ENCODE measurements at regions not wholly inside any gene's neighbourhood (a gene's known extent, or its start where the extent isn't known, plus 50 kb on each side); places are given as distances from the start of the nearest gene placed in this dataset.

DNA sequence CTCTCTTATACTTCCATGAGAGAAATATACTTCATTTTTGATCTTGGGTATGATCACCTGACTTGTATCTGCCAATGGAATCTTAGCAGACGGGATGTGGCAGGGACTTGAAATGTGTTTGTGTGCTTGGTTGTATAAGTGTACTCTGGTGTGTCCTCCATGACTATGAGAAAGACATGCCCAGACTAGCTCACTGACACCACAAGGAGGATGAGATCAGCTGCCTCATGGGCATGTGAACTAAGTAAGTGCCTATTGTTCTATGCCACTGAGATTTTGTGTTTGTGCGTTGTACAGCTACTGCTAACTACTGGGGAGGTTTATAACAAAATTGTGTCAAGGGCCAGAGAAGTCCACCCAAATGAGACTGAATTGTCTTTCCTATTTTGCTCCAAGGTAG is 402.2 kb upstream of the SALL1 start:
- no peak for DNase-seq (ENCODE audit: extremely low spot score, unreplicated experiment)
- Mint-ChIP-seq H3K4me3 (no peak overlapping the region), H3K27ac (no peak overlapping the region), H3K4me1 (ENCODE audit: unreplicated experiment) (peaks cover 27% of the 10 kb centered on the region), H3K9me3 (no peaks in the 10 kb centered on the region), H3K36me3 (no peaks in the 10 kb centered on the region), H3K27me3 (peaks cover 29% of the 10 kb centered on the region)
- TF ChIP-seq, protein P1, sequence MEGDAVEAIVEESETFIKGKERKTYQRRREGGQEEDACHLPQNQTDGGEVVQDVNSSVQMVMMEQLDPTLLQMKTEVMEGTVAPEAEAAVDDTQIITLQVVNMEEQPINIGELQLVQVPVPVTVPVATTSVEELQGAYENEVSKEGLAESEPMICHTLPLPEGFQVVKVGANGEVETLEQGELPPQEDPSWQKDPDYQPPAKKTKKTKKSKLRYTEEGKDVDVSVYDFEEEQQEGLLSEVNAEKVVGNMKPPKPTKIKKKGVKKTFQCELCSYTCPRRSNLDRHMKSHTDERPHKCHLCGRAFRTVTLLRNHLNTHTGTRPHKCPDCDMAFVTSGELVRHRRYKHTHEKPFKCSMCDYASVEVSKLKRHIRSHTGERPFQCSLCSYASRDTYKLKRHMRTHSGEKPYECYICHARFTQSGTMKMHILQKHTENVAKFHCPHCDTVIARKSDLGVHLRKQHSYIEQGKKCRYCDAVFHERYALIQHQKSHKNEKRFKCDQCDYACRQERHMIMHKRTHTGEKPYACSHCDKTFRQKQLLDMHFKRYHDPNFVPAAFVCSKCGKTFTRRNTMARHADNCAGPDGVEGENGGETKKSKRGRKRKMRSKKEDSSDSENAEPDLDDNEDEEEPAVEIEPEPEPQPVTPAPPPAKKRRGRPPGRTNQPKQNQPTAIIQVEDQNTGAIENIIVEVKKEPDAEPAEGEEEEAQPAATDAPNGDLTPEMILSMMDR (conservative IDR thresholded peaks at IDR 0.05): no peak

DNA sequence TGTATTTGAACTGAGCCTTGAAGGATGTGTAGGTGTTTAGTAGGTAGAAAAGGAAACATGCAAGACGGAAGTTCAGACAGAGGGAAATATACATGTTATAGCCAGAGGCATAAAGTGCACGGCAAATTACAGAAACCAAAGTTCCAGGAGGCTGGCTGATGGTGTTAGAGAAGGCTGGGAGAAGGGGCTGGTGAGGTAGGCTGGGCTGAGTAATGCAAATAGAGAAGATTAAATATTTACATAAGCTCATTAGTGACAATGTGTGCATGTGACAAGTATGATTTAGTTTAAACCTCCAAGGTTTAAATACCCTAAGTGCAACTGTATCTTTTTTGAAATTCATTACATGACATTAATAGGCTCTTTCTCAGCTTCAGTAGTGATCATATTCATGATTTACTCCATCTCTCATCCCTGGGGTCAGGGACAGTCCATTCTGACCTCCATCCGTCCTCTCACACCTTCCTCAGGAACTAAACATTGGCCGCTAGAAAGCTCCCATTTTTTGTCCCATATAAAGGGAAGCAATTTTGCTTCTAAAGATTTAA is 399.8 kb upstream of the SALL1 start:
- Mint-ChIP-seq H3K9me3 (peaks cover 5% of the 10 kb centered on the region), H3K4me1 (ENCODE audit: unreplicated experiment) (peaks cover 7% of the 10 kb centered on the region), H3K36me3 (no peaks in the 10 kb centered on the region), H3K4me3 (no peak overlapping the region), H3K27me3 (peaks cover 12% of the 10 kb centered on the region), H3K27ac (no peak overlapping the region)
- TF ChIP-seq, protein P1 (conservative IDR thresholded peaks at IDR 0.05): no peak
- DNase-seq (ENCODE audit: extremely low spot score, unreplicated experiment): no peak

DNA sequence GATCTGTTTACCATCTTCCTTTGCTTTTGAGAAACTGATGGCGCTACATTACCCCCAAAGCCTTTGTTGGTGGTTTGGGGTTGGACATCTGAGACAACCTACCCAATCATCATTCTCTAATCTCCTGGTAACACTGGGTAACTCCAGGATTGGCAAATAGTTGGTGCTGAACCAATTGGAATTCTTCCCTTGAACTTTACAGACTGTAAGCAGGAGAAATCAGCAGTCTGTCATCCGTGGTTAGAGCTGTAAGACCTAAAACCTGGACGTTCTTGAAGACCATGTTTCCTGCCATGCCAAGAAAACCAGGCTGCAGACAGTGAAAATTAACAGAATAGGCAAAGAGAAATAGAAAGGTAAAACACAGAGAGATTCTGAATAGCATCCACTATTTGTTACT is 398.8 kb upstream of the SALL1 start:
- TF ChIP-seq, protein P1 (conservative IDR thresholded peaks at IDR 0.05): no peak
- Mint-ChIP-seq H3K4me3 (no peak overlapping the region), H3K4me1 (ENCODE audit: unreplicated experiment) (peaks cover 8% of the 10 kb centered on the region), H3K27me3 (peaks cover 17% of the 10 kb centered on the region), H3K9me3 (peaks cover 5% of the 10 kb centered on the region), H3K27ac (no peak overlapping the region), H3K36me3 (no peaks in the 10 kb centered on the region)
- DNase-seq (ENCODE audit: extremely low spot score, unreplicated experiment): no peak

DNA sequence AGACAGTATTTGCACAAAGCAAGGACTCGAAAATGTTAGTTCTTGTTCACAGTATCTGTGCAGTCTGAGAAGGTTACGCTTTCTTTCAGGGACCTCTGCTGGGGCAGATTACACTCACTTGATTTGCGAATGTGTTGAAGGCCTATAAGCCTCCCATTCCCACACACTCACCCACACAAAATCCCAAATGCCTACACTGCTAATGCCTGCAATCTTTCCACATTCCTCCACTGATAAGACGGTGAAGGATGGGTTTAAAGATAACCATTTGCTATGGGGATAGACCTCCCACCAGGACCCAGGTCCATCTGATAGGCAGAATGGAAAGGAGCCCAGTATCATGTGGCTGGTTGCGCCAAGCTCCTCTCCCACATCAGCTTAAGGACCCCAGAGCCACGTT is 394.9 kb upstream of the SALL1 start:
- Mint-ChIP-seq H3K27me3 (peaks cover 24% of the 10 kb centered on the region), H3K36me3 (no peaks in the 10 kb centered on the region), H3K4me1 (ENCODE audit: unreplicated experiment) (peaks cover 31% of the 10 kb centered on the region), H3K27ac (no peak overlapping the region), H3K4me3 (no peak overlapping the region), H3K9me3 (peaks cover 5% of the 10 kb centered on the region)
- TF ChIP-seq, protein P1 (conservative IDR thresholded peaks at IDR 0.05): no peak
- no peak for DNase-seq (ENCODE audit: extremely low spot score, unreplicated experiment)

DNA sequence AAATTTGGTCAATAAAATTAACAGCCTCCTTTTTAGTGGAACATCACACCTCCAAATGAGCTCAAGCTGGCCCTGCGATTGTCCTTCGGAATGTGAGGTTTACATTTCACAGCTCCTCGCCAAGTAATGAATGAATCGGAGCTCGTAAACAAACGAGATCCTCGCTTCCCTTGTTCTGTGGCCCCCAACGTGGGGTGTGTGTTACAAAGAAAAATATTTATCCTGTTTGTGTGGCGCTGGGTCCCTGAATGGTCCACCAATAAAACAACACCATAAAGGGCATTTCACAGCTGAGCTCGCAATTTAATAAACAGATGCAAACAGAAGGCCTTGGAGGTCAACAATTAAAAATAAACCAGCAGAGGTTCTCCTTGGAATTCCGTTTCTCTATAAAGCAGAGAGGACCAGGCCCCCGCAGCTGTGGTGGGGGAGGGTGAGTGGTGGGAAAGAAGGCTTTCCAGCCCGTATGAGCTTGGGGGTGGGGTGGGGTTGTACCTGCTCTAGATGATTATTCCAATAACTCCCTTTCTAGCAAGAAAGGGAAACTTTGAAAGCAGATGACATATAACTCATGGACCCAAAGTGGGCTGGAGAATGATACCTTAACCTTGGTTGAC is 393.9 kb upstream of the SALL1 start:
- Mint-ChIP-seq H3K4me1 (ENCODE audit: unreplicated experiment) (peaks cover 31% of the 10 kb centered on the region), H3K9me3 (peaks cover 5% of the 10 kb centered on the region), H3K27me3 (peaks cover 24% of the 10 kb centered on the region), H3K36me3 (no peaks in the 10 kb centered on the region), H3K4me3 (no peak overlapping the region), H3K27ac (no peak overlapping the region)
- no peak for DNase-seq (ENCODE audit: extremely low spot score, unreplicated experiment)
- TF ChIP-seq, protein P1 (conservative IDR thresholded peaks at IDR 0.05): no peak
